Thoracic aorta (tissue), 2 donors: ENCODE measurements at regions not wholly inside any gene's neighbourhood (a gene's known extent, or its start where the extent isn't known, plus 50 kb on each side); places are given as distances from the start of the nearest gene placed in this dataset.

ENCODE experiments used
- ATAC-seq: fragments of 150-250 bp; one replicate; pipeline ENCODE4 v1.8.0; 2017; ENCODE audit warnings: low read depth; ENCODE audit not compliant: insufficient number of reproducible peaks, low FRiP score
- DNase-seq: peaks from one replicate; pipeline ENCODE4 v3.0.0-alpha.2; 2020; ENCODE audit warnings: low spot score
- H3K27ac ChIP-seq, 2 donors: fragments of 200-600 bp; sonication (generic); 1 replicate in 1 of 2; 2 replicates in 1 of 2; pipeline ENCODE4 v1.5.1; 2016; ENCODE audit warnings: mild to moderate bottlenecking in 2 of 2, moderate library complexity in 2 of 2
- H3K27me3 ChIP-seq: fragments of 200-600 bp; sonication (generic); replicated peaks from 2 replicates; pipeline ENCODE4 v1.6.0; 2016; ENCODE audit warnings: mild to moderate bottlenecking; ENCODE audit not compliant: insufficient read depth
- H3K36me3 ChIP-seq: fragments of 200-600 bp; sonication (generic); one replicate; pipeline ENCODE4 v1.5.1; 2016
- H3K4me1 ChIP-seq, 2 donors: fragments of 200-600 bp; sonication (generic); 1 replicate in 1 of 2; 2 replicates in 1 of 2; pipeline versions ENCODE4 v1.5.1 to v1.6.0; 2016; ENCODE audit warnings: low read depth in 2 of 2, mild to moderate bottlenecking in 1 of 2; ENCODE audit not compliant: control insufficient read depth in 1 of 2
- H3K4me3 ChIP-seq: fragments of 200-600 bp; sonication (generic); 2 replicates; pipeline ENCODE4 v1.5.1; 2016; ENCODE audit warnings: mild to moderate bottlenecking
- H3K9me3 ChIP-seq: fragments of 200-600 bp; sonication (generic); 2 replicates; pipeline ENCODE4 v1.5.1; 2016
- TF ChIP-seq, protein P1 (sequence below): fragments of 200-600 bp; sonication (generic); IDR thresholded peaks from one replicate; pipeline ENCODE4 v1.5.1; 2019; ENCODE audit warnings: antibody characterized with exemption

DNA sequence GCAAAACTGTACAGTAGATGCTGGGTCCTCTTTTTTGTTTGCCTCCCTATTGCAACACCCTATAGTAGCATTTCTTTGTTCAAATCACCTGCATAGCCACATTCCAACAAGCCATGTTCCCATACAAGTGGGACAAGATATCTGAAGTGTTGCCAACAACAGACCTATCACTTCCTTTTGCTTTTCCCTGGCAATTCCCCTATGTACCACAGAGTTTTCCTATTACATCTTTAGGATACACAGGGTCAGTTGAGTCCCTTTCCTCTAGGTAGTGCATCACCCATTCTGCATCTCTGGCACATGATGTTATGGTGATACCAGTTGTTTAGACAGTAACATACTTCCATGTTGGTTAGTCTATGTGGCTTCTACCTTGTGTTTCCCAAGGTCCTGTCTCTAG, 125.1 kb upstream of the FBXL7 start:
- H3K27ac ChIP-seq: no peak overlapping the region
- no peaks in the 10 kb centered on the region for H3K4me1 ChIP-seq
- ATAC-seq: no peak
- H3K9me3 ChIP-seq: no peaks in the 10 kb centered on the region
- no peak overlapping the region for H3K4me3 ChIP-seq
- TF ChIP-seq, protein P1, sequence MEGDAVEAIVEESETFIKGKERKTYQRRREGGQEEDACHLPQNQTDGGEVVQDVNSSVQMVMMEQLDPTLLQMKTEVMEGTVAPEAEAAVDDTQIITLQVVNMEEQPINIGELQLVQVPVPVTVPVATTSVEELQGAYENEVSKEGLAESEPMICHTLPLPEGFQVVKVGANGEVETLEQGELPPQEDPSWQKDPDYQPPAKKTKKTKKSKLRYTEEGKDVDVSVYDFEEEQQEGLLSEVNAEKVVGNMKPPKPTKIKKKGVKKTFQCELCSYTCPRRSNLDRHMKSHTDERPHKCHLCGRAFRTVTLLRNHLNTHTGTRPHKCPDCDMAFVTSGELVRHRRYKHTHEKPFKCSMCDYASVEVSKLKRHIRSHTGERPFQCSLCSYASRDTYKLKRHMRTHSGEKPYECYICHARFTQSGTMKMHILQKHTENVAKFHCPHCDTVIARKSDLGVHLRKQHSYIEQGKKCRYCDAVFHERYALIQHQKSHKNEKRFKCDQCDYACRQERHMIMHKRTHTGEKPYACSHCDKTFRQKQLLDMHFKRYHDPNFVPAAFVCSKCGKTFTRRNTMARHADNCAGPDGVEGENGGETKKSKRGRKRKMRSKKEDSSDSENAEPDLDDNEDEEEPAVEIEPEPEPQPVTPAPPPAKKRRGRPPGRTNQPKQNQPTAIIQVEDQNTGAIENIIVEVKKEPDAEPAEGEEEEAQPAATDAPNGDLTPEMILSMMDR: no peak
- H3K27me3 ChIP-seq: no peaks in the 10 kb centered on the region
- no peak for DNase-seq
- no peaks in the 10 kb centered on the region for H3K36me3 ChIP-seq

DNA sequence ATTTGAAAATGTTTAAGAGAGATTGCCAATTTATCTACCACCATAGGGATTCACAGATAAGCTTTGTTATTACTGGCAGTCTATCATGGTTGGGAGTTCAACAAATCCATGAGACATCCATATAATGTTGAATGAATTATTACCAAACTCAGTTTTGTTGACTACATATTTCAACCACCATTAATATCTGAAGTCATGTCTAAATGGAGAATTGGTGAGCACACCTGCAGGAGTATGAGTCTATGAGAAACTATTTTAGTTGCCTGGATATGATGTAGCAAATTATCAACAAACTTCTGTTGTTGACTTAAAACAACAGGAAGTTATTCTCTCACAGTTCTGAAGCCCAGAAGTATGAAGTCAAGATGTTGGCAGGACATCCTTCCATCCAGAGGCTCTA, 126.8 kb upstream of the FBXL7 start:
- DNase-seq (no peak), ATAC-seq (no peak)
- TF ChIP-seq, protein P1: no peak
- no peaks in the 10 kb centered on the region for H3K4me1 ChIP-seq
- no peak overlapping the region for H3K27ac ChIP-seq
- no peak overlapping the region for H3K4me3 ChIP-seq
- no peaks in the 10 kb centered on the region for H3K27me3 ChIP-seq
- no peaks in the 10 kb centered on the region for H3K36me3 ChIP-seq
- no peaks in the 10 kb centered on the region for H3K9me3 ChIP-seq

DNA sequence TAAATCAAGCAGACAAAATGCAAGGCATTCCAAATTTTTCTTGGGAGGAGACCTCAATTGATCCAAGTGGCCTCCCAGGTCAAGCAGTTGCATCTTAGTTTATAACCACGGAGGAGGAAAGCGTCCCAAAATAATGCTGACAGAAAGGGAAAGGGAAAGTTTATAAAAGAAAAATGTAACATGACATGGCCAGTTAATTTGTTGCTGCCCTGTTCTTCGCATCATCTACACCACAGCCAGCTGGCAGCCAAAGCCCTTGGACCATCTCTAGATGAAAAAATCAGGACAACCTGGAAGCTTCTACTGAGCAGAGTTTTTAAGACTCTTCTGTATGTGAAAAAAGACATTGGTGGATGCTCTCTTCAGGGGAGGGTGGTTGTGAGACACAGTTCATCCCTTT, 128.8 kb upstream of the FBXL7 start:
- Histone ChIP-seq H3K4me1 (peaks cover 3 to 9% of the 10 kb centered on the region in 2 donors), H3K36me3 (no peaks in the 10 kb centered on the region), H3K27me3 (no peaks in the 10 kb centered on the region), H3K27ac (no peak overlapping the region), H3K4me3 (no peak overlapping the region), H3K9me3 (no peaks in the 10 kb centered on the region)
- DNase-seq (no peak), ATAC-seq (no peak)
- TF ChIP-seq, protein P1: no peak

DNA sequence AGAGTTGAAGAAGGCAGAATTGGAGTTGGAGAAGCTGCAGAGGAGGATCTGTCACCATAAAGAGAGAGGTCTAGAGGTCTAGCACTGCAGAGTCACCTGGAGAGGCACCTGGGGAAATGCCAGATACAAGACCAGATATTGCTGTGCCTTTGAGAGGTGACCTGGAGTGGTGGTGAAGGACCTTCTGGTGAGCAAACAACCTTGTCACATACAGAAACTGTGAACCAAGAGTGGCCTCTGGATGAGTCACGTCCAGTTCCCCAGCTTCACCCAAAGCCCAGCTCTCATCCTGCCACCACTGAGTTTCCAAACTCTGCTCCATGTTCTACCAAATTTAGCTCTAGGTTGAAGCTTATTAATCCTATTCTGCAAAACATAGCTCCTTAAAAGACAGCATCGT, 131.1 kb upstream of the FBXL7 start:
- Histone ChIP-seq H3K4me1 (peaks cover 3 to 9% of the 10 kb centered on the region in 2 donors), H3K9me3 (no peaks in the 10 kb centered on the region), H3K36me3 (no peaks in the 10 kb centered on the region), H3K27ac (no peak overlapping the region), H3K27me3 (no peaks in the 10 kb centered on the region), H3K4me3 (no peak overlapping the region)
- TF ChIP-seq, protein P1: no peak
- no peak for ATAC-seq
- DNase-seq: no peak

DNA sequence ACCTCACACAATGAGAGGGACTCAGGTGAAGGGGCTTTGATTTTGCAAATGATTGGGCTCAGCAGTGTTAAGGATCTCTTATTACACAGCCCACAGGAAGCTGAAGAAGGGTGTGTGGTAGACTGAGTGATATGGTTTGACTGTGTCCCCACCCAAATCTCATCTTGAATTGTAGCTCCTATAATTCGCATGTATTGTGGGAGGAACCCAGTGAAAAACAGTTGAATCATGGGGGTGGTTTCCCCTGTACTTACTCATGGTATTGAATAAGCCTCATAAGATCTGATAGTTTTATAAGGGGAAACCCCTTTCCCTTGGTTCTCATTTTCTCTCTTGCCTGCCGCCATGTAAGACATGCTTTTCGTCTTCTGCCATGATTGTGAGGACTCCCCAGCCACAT, 132.5 kb upstream of the FBXL7 start:
- TF ChIP-seq, protein P1: no peak
- H3K27me3 ChIP-seq: no peaks in the 10 kb centered on the region
- no peaks in the 10 kb centered on the region for H3K9me3 ChIP-seq
- peaks cover 3 to 9% of the 10 kb centered on the region in 2 donors for H3K4me1 ChIP-seq
- DNase-seq: no peak
- H3K36me3 ChIP-seq: no peaks in the 10 kb centered on the region
- ATAC-seq: no peak
- H3K27ac ChIP-seq: no peak overlapping the region
- no peak overlapping the region for H3K4me3 ChIP-seq
